ENCODE measurements at regions not wholly inside any gene's neighbourhood (a gene's known extent, or its start where the extent isn't known, plus 50 kb on each side); places are given as distances from the start of the nearest gene placed in this dataset.

- no peak for DNase-seq
Measured at GRCh38 chr3:177647876-177648275, 450.6 kb upstream of the TBL1XR1 start.

GRCh38 chr3:177652556-177653291 lies 455.4 kb upstream of the TBL1XR1 start:
- DNase-seq = no peak

DNA sequence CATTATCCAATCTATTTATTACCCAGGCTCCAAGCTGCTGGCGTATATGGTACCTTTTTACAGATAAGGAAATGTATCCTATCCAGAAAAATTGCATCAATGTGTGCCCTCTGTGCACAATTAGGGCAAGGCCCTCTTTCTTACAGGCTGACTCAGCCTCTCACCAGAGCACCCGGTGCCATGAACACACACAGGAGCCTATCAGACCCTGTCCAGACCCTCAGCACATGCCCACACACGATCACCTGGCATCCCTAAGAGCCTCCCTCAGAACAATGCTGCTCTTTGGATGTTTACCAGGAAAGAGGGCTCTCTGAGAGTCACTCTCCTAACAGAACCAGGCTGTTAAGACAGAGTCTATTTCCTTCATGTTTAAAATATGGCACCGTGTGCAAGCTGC lies 460.0 kb upstream of the TBL1XR1 start:
- no peak for DNase-seq

DNA sequence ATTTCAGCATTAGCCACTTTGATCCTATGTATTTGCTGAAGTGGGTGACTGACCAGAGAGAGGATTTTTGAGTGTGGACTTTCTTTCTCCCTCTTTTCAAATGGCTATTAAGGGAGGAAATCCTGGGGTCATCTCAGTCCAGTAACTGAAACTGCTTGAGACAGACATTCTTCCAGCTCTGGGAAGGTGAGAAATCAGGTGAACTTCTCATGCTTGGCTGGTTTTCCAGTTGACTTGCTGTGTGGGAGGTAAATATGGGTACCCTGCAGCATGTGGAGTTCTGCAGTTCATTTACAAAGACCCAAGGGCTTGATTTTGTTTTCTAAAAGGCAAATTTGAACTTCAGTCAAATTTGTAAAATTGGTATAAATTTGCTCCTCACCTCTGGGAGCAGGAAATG lies 461.1 kb upstream of the TBL1XR1 start:
- no peak for DNase-seq

DNA sequence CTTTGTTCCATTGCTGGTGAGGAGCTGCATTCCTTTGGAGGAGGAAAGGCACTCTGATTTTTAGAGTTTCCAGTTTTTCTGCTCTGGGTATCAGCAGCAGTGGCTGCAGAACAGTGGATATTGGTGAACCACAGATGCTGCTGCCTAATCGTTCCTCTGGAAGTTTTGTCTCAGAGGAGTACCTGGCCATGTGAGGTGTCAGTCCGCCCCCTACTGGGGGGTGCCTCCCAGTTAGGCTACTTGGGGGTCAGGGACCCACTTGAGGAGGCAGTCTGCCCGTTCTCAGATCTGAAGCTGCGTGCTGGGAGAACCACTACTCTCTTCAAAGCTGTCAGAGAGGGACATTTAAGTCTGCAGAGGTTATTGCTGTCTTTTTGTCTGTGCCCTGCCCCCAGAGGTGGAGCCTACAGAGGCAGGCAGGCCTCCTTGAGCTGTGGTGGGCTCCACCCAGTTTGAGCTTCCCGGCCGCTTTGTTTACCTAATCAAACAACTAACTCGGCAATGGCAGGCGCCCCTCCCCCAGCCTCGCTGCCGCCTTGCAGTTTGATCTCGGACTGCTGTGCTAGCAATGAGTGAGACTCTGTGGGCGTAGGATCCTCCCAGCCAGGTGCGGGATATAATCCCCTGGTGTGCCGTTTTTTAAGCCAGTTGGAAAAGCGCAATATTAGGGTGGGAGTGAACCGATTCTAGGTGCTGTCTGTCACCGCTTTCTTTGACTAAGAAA lies 467.3 kb upstream of the TBL1XR1 start:
- peak; percentile 39 for DNase-seq

- no peak for DNase-seq
Measured at GRCh38 chr3:177665122-177665808, 468.0 kb upstream of the TBL1XR1 start.

DNA sequence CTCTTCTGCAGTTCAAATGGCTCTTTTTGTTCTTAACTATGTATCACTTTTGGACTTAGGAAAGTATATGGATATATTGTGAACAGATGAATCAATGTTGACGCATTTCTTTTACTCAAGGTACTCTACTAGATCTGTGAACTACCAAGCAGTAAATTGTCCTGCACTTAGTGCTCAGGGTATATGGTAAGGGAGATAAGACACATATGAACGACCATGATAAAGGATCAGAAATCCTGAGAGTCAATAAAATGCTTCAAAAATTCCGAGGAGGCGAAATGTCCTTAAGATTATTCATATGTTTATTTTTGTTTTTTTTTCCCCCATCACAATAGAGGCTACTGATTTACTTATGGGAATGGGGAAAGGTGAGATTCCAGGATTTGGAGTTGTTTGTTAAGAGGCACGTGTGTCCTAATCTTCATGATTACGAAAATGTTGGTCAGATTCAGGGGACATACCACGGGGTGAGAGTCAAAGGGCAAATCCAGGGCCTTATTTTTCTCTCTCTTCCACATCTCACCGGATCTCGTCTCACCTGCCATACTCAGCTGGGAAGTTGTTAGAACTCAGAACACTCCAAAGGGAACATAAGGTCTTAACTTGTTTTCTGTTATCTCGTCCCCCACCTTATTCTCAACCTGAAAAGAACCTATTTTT lies 475.1 kb upstream of the TBL1XR1 start:
- no peak for DNase-seq

DNA sequence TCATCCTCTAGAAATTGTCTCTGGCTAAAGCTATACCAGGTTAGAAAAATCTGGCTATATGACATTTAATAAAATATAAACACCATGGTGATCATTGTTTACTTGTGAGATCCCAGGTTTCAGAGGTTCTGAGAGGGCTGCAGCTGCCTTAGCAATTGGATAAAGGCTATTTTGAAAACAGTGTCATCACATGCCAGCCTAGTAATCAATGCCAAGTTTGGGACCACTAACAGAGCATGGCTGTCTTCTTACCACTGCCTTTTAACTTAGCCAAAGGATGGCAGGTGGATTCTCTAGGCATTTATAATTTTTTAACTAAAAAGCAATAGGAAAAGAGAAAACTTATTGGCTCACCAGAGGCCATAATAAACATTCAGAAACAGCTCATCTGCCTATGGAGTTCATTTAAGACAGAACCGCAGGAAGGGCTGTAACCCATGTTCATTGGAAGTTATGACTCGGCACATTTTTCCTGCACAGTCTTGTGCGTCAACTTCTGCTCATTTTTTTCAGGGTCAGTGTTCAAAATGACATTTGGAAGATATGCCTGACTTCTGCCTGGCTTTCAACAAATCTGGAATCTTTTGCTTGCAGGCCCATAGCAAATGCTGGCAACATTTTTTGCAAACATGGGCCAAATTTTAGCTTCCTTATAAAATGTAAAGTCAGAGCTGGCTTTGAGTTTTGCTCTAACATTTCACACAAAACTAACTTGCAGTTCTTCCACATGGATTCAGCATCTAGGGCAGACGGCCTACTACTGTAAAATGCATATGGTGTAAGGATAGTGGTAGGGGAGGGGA lies 476.0 kb upstream of the TBL1XR1 start:
- DNase-seq = no peak

DNA sequence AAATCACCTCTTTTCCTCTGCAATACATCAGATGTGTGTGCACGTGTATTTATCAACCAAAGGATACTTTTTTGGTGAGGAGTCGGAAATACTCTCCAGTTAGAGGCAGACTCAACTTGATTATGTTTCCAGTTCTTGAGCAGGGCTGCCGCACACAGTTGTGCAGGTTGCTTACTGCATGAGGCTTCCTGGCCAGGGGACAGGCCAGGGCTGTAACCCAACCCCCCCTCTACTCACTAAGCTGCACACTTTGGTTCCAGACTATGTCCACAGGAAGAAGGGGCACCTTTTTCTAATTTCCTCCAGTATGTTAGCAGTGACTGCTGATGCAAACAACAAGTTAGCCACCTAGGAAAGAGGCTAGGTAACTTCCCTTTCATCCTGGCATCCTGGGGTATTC lies 476.9 kb upstream of the TBL1XR1 start:
- no peak for DNase-seq

DNA sequence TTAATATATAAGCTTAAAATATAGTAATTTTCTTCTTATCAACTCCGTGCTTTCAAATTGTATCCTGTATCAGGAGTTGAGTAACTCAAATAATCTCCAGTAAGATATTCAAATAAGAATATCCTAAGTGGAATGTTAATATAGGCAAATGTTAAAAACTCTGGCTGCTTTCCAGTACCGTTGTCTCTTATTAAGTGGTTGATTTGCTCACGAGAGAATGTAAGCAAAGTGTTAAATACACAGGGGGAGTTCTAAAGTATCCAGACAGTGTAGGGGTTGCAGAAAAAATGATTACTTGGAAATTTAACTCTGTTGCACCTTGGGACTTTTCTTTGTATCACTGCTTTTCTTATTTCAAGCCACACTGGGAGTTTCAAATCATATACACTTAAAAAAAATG lies 478.9 kb upstream of the TBL1XR1 start:
- DNase-seq = no peak

- DNase-seq = no peak
Measured at GRCh38 chr3:177676947-177677587, 479.8 kb upstream of the TBL1XR1 start.

DNA sequence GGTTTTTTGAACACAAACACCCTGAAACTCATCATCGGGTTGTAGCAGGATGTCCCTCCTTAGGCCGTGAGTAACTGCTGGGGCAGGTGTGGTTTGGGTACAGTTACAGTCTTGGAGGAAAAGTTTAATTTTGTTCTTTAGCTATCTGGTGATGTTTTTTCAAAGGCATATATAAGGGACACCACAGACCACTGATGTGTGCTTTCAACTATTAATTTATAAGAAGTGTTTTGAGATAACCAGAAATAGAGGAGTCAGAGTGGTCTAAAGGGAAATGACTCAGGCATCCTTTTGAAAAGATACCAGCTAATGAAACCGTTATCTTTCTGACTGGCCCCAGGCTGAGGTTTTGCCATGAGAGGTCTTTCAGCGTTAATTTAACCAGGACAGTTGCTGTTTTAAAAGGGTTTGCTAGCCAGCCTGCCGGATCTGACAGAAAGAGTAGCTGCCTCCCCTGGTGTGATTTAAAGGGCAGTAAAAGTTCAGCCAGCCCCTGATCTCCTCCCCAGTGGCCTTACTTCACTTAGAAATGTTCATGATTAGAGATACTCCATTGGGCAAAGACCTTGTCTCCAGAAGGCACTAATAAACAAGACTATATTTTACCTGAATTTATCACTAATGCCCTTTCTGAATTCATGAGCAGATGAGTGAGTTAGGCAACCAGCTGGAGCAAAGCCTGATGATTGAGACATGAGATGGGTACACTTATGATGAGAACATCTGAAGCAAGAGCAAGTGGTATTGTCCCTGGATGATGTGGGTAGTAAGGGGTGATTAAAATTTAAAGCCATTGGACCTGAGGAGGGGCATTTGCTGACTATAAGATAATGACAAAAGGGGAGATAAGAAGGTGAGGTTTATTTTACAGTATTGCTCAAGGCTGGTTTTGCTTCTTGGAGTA lies 482.5 kb upstream of the TBL1XR1 start:
- DNase-seq = no peak

DNA sequence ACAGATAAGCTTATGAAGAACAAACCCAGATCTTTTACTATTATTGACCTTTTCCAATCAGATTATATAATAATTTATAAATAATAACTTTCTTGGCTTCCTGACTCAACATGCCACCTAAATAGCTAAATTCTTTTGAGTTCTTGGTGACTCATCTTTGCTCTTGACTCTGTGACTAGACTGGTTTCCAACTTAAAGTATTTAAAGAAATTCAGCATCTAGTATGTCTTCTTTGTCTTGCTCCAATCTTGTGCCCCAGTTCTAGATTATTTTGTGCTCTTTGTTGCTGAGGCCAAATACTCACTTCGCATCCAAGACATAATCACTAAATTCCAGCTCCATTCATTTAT lies 483.2 kb upstream of the TBL1XR1 start:
- no peak for DNase-seq

GRCh38 chr3:177681156-177681555 lies 483.9 kb upstream of the TBL1XR1 start:
- no peak for DNase-seq

DNA sequence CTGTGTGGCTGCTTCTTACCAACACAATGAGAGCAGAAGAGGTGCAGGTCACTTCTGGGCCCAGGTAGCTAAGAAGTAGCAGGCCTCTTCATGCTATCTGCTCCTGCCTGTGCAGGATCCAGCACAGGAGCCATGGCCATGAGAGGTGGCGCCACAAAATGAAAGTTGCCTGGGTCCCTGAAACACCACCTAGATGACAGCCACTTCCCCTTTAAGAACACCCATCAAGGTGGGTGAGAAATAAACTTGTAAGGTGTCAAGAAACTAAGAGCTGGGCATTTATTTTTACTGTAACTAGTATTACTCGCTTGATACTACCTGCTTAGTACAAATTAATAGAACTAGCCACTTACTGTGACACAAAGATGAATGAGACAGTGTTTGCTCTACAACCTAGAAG lies 484.6 kb upstream of the TBL1XR1 start:
- DNase-seq = no peak

- DNase-seq = no peak
Measured at GRCh38 chr3:177683586-177683985, 486.3 kb upstream of the TBL1XR1 start.

DNA sequence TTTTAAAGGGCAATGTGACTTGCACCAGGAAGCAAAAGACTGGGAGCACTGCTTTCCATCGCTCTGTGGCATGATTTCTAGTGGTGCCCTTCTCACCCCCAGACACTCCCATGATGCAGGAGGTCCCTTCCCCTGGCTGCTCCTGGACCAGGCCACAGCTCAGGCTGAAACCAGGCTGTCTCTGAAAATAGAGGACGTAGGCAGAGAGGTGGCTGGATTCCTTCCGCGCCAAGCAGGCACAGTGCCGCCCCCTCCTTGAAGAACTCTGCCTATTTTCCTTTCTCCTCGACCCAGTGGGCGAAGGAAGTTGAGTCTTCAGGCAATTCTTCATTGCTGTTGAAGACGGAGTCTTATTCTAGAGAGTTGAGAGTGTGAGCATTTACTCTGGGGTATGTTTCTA lies 489.4 kb upstream of the TBL1XR1 start:
- DNase-seq = no peak

GRCh38 chr3:177687291-177687690 lies 490.0 kb upstream of the TBL1XR1 start:
- DNase-seq = no peak

- no peak for DNase-seq
Measured at GRCh38 chr3:177688152-177688551, 490.9 kb upstream of the TBL1XR1 start.

- no peak for DNase-seq
Measured at GRCh38 chr3:177689077-177689476, 491.8 kb upstream of the TBL1XR1 start.

- DNase-seq = no peak
Measured at GRCh38 chr3:177689869-177690268, 492.6 kb upstream of the TBL1XR1 start.
